NCI-H2171 treated with DMSO at 0.1 percent for 48 hours (cell line): ENCODE measurements at regions not wholly inside any gene's neighbourhood (a gene's known extent, or its start where the extent isn't known, plus 50 kb on each side); places are given as distances from the start of the nearest gene placed in this dataset.

Source experiments
- DNase-seq: peaks from one replicate; lab custom pipeline; 2025; lab: John Stamatoyannopoulos, UW

DNA sequence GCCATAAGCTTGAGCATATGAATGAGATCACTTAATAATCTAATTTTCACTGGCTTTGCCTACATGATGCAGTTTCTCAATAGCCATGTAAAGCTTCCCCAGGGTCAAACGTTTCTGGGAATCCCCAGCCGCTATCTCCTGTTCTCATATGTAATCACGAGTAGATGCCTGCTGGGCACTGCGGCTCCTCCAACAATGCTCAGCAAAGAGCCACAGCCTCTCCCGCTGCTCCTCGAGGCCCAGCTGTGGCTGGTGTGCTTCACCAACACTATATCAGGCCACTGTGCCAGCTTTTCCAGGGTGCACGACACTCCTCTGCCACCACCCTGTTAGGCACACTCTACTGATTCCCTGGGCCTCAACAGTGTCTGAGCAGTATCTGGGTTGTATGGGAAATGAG lies 78.3 kb upstream of the RASGEF1B start:
- DNase-seq = no peak

DNA sequence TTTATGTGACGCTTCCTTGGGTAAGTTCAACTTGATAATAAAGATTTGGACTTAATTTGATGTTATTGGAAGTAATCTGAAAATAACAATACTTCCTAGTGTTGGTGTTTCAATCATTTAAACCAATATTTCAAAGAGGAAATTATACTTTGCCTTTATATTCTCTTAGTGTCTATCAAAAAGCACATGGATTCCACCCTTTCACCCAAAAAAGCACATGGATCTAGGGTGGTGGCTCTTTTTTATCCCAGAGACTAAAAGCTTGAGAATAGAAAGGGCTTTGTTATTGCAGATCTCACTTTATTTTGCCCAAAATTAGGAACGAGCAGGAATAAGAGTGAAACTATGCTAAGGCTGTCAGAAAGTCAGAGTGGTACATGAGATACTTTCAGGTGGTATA lies 75.1 kb upstream of the RASGEF1B start:
- no peak for DNase-seq

DNA sequence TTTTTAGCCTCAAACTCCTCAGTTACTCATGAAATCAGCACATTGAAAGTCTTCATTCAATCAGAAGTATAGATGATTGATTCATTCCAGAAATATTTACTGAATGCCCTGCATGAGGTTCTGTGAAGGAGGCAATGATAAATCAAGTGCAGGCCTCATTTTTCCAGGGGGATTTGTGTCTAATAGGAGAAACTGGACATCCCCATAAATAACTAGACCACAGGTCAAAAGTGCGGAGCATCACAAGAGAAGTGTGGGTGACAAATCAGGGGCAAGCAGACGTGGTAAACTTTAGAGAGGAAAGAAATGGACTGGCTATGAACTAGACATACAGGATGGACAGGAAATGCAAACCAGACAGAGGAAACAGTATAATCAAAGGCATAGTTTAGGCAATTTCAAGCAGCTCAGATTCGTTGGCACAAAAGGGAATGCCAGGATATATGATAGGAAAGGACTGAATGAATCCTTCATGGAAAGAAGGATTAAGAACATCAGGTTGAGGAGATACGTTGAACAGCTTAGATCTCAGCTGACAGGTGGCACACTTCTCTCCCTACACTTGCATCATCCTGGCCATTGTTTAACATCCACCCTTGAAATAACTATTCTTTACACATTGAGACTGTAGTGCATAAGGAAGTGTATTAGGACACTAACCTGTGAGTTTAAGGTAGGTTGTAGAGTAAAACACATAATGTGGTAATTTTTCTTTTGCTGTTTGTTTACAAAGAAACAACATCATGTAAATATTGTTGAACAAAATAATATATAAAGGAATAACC lies 69.6 kb upstream of the RASGEF1B start:
- no peak for DNase-seq

DNA sequence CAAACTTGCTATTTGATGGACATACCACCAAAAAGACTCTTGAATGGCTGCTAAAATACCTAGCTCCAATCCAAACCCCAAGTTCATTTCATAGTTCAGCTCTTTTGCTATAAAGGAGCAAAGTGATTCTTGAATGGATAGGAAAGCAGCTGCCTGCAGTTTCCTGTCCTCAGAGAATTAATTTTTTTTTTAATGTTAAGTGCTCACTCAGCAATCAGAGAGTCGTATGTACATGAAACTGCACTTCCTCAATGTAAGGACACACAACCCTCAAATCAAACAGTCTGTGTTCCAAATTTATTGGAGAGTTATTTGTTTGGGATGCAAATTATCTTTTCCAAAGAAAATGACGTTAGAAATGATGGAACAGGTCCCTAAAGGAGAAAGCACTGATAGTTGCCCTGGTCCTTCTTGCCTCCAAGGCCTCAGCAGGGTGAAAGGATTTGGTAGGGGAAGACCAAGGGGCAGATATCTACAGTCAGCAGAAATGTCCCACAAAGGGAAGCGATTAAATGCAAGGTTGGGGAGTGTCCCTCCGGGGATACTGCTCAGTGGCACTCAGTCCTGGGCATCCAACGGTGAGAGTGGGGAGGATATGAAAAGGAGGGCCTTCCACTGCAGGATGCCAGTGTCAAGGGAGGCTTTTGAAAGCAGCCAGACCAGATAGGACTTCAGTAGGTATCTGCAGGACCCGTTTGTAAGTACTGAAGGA lies 67.2 kb upstream of the RASGEF1B start:
- no peak for DNase-seq

DNA sequence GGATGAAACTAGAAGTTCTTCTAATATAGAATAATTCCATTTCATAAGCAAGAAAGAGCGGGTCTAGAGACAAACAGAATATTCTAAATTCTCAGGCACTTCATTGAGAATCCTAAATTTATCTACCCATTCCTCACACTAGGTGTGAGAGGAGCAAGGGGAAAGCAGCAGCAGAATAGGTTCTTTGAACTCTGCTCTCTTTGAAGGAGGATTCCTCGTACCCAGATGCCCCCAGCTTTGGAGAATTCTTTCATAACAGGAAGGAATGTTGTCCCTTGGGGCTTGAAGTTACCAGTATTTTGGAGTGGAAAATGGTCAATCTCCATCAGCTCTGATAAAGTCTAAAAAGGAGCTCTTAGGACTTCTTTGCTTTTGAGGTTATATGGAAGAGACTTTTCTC lies 59.7 kb upstream of the RASGEF1B start:
- DNase-seq = no peak

DNA sequence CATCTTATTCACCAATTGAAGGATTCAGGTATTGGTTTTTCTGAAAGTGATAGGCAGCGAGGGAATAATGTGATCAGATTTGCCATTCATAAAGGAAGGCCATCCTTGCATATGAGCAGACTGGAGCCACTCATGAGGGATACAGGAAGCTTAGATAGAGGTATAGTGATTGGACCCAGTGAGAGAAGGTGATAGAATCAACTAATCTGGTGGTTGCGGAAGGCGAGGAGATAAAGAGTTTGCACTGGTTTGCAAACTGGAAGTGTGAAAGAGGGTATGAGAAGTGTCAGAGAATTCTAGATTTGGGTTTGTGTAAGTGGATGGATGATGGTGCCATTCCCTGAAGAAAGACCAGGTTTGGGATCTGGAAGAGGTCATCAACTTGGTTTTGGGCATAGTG lies 57.3 kb upstream of the RASGEF1B start:
- DNase-seq = no peak

DNA sequence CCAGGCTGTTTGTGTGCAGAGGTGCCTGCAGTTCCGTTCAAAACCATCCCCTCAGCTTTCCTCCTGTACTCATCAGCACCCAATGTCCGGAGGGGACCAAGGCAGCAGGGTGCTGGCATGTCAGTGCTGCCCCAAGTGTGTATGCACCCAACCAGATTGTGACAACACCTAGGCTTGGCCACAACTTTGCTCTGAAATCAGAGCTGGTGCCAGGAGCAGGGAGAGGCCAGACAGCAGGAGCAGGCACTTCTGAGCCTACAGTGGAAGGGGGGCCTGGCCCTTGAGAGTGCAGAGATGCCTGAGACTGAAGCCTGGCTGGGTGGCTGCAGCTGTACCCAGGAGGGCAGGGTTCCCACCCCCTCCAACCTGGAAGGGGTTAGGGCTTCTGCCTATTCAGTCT lies 56.5 kb upstream of the RASGEF1B start:
- DNase-seq = no peak

DNA sequence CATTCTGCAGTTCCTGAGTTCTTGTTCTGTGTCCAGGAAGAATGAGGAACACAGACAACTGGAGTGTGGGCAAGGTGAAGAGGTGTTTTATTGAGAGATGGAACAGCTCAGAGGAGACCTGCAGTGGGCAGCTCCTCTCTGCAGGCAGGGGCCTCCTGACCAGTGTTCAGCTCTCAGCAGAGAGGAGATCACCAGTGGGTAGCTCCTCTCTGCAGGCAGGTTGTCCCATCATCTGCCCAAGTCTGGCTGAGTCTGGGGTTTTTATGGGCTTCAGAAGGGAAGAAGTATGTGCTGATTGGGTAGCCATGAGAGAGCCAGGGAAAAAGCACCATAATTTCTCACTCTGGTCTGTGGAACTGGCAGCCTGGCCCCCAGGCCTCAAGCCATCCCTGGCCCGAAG lies 56.0 kb upstream of the RASGEF1B start:
- DNase-seq = no peak

DNA sequence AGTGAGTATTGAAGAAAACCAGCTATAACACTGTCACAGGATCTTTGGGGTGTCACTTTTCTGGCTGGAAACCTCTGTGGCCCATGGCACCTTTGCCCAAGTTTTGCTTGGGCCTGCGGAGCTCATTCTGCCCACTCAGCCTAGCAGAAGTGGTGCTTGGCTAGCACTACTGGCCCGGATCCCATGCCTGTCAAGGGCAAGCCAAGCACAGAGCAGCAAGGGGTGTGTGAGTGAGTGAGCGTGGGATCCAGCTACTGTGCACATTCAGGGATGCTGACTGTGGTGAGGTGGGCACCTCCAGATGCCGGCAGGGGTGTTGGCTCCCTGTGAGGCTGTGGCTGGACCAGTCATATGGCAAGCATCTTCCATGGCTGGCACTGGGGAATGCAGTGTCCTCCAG lies 55.4 kb upstream of the RASGEF1B start:
- DNase-seq = no peak

DNA sequence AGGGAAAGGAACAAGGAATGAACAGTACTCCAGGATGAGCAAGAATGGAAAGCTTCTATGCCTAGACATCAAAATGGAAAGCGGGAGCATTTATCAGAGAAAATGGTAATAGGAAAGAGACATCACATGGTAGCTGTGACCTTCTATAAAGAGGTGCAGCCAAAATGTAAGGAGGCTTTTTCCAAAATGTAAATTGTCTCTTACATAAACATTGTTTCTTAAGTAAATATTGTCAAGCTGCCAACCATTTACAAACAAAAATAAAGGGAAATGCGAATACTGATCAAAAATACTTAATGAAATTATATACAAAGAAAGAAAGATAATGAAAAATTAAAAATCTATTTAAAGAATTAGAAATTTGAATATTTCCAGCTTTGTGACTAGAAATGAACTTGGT lies 55.0 kb upstream of the RASGEF1B start:
- DNase-seq = no peak

DNA sequence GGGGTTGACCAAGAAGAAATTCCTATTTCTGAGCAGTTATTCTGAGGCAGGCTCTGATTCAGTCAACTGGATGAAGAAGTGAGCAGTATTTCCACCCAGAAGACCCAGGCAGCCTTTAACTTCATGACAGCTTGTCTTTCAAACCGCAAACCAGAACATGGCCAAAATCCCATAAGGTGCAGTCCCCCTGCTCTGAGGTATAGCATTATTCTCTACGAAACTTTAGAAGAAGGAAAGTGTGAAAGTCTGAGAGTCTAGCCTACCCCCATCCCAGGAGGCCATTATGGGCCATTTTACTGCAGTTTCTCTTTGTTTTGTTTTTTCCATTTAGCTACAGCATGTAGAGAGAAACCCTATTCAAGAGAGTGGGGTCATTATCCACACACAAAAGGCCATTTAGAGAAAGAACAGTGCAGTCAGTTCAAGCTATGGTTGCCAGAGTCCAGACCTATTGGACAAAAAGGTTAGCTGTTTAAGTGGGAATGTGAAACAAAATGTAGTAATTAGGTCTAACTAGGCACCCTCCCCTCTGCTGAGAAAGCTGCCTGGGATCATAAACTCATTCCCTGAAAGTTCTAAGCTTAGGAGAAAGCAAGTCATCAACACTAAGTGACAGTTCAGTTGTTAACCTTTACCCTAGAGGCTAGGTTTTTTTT lies 52.1 kb upstream of the RASGEF1B start:
- DNase-seq = no peak

DNA sequence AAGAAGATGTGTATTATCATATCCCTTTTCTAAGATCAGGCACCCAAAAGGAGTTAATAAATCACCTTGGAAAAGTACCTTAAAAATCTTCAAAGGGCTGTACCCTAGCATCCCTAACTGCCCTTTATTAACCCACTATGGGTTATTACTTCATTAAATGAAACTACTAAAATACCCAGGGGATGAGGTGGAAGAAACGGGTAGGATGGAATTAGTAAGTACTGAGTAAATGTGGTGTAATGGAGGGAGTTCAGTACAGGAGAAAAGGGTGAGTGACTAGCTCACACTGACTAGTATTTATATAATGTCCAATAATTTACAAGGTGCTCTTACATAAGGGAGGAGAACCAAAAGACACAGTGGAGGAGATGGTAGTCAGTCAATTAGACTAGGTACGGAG lies 51.0 kb upstream of the RASGEF1B start:
- DNase-seq = no peak

DNA sequence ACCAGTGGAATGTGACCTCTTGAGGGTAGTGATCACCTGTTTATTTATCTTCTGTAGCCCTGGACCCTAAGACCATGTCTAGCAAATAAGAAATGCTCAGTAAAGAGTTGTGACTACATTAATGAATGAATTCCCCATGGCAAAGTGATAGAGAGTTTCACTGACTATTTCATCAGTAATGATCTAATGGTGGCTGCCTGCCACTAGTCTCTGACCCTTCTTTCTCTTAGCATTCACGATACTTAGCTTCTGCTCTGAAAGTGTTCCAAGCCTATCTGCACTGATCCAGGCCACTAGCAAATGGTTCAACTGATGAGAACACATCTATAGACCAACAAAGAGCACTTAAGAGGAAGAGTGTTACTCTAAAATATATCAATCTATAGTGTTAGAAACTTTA lies 50.0 kb upstream of the RASGEF1B start:
- no peak for DNase-seq
